ENCODE measurements at regions not wholly inside any gene's neighbourhood (a gene's known extent, or its start where the extent isn't known, plus 50 kb on each side); places are given as distances from the start of the nearest gene placed in this dataset.
A peak's percentile ranks its signal among the peaks of the same experiment; 100 is the strongest.

- TF ChIP-seq E2F6 (IDR thresholded peaks at IDR 0.05; ENCODE audit: borderline replicate concordance in 1 of 2, extremely low read depth in 1 of 2, insufficient read depth in 1 of 2, insufficient read length in 1 of 2, low read depth in 1 of 2, low read length in 1 of 2, poor library complexity in 1 of 2, severe bottlenecking in 1 of 2) (peak; percentile 24 to 34), SPI1 (IDR thresholded peaks at IDR 0.05; ENCODE audit: borderline replicate concordance, low read depth, low read length) (no peak), NFYB (IDR thresholded peaks at IDR 0.05; ENCODE audit: extremely low read depth, insufficient read length) (no peak), KDM2B (CRISPR knock-in tag; IDR thresholded peaks at IDR 0.05) (no peak), NR2F6 (CRISPR knock-in tag; IDR thresholded peaks at IDR 0.05) (no peak), HMG20B (CRISPR knock-in tag; IDR thresholded peaks at IDR 0.05) (no peak), ZNF75A (CRISPR knock-in tag; IDR thresholded peaks at IDR 0.05) (no peak), ZNF274 (IDR thresholded peaks at IDR 0.05; ENCODE audit: borderline replicate concordance, low read depth, low read length) (no peak), SAP30 (IDR thresholded peaks at IDR 0.05; ENCODE audit: borderline replicate concordance, insufficient read depth, low read depth, low read length, poor library complexity, severe bottlenecking) (no peak), GMEB1 (CRISPR knock-in tag; IDR thresholded peaks at IDR 0.05) (no peak), SNAPC5 (CRISPR knock-in tag; IDR thresholded peaks at IDR 0.05) (no peak), RHOXF2B (CRISPR knock-in tag; conservative IDR thresholded peaks at IDR 0.05) (no peak), ZNF184 (CRISPR knock-in tag; IDR thresholded peaks at IDR 0.05) (no peak), POLR2AphosphoS5 (IDR thresholded peaks at IDR 0.05; ENCODE audit: control insufficient read depth, insufficient read depth, low read depth, low read length) (no peak), NFE2 (IDR thresholded peaks at IDR 0.05; ENCODE audit: low read depth) (peak; percentile 63), FOXJ3 (CRISPR knock-in tag; IDR thresholded peaks at IDR 0.05) (no peak), BCL6 (CRISPR knock-in tag; IDR thresholded peaks at IDR 0.05) (no peak), ZNF639 (CRISPR knock-in tag; conservative IDR thresholded peaks at IDR 0.05 in 1 of 2, IDR thresholded peaks at IDR 0.05 in 1 of 2) (no peak), SMAD1 (IDR thresholded peaks at IDR 0.05; ENCODE audit: low read depth, low read length, partially characterized antibody) (no peak), ZNF561 (CRISPR knock-in tag; conservative IDR thresholded peaks at IDR 0.05) (no peak), C11orf30 (IDR thresholded peaks at IDR 0.05; ENCODE audit: low read depth) (peak; percentile 39), MEF2D (tag; conservative IDR thresholded peaks at IDR 0.05; ENCODE audit: low read depth) (no peak), L3MBTL2 (IDR thresholded peaks at IDR 0.05) (peak; percentile 80), BRD9 (IDR thresholded peaks at IDR 0.05; ENCODE audit: low read depth, partially characterized antibody) (no peak), TCF15 (CRISPR knock-in tag; IDR thresholded peaks at IDR 0.05) (no peak)
Measured at GRCh38 chr12:46944088-46944487, 118.3 kb upstream of the SLC38A4 start (continued).

Measured in K562 (cell line).